K562 (cell line): ENCODE measurements at regions not wholly inside any gene's neighbourhood (a gene's known extent, or its start where the extent isn't known, plus 50 kb on each side); places are given as distances from the start of the nearest gene placed in this dataset.

ENCODE experiments used
- ATAC-seq: fragments of 200-7000 bp; cut with Tn5 transposase; 3 replicates; pipeline ENCODE4 v1.9.1; 2020; ENCODE audit warnings: moderate library complexity
- BruUV-seq: library from RNA; stranded (reverse); fragments of 400-500 nt; replicated peaks from 2 replicates; lab custom pipeline; 2021; lab: Mats Ljungman, UMichigan
- CTCF ChIA-PET: fragments of 300-600 bp; formaldehyde crosslinking; extraction: SDS; loops from one replicate; lab custom pipeline; 2021; ENCODE audit warnings: low intra/inter-chr PET ratio; lab: Yijun Ruan, JAX
- POLR2A ChIA-PET: fragments of 300-600, 350-650 bp; sonication (Branson Sonifier 250); formaldehyde crosslinking; extraction: SDS; loops from one replicate; lab custom pipeline; 2021; ENCODE audit warnings: antibody characterized with exemption, inconsistent platforms; lab: Yijun Ruan, JAX
- DNase-seq, 4 experiments: peaks; one replicate each; pipeline versions ENCODE4 v3.0.0 to v3.0.0-alpha.2; 2011 to 2018; ENCODE audit warnings: low spot score in 3 of 4, mixed read lengths in 3 of 4; ENCODE audit errors: extremely low read depth in 1 of 4
- FAIRE-seq: peaks from 2 replicates; lab custom pipeline; 2011; peaks lifted over from hg19 to GRCh38; lab: Jason Lieb, UNC
- H2AFZ ChIP-seq: 2 replicates; pipeline ENCODE4 v1.6.0; 2011; ENCODE audit warnings: low read depth, low read length, control low read depth, inconsistent platforms
- H3K27ac ChIP-seq: fragments of 200-600 bp; 3 replicates; pipeline ENCODE4 v1.8.0; 2011; ENCODE audit warnings: low read depth, mild to moderate bottlenecking, control low read depth, inconsistent platforms, low read length, moderate library complexity, mixed read lengths; ENCODE audit errors: extremely low read depth
- H3K27me3 ChIP-seq, 2 experiments: fragments of 300-600 bp in 1 of 2; 2 replicates in 1 of 2; 3 replicates in 1 of 2; pipeline versions ENCODE4 v1.6.0 to v1.8.0; 2011; ENCODE audit warnings: inconsistent platforms in 2 of 2, low read length in 2 of 2, mild to moderate bottlenecking in 1 of 2, mixed read lengths in 1 of 2, moderate library complexity in 1 of 2; ENCODE audit not compliant: control insufficient read depth in 2 of 2, insufficient read depth in 2 of 2
- H3K36me3 ChIP-seq: fragments of 300-600 bp; 3 replicates; pipeline ENCODE4 v1.8.0; 2011; ENCODE audit warnings: mild to moderate bottlenecking, low read length, inconsistent platforms; ENCODE audit not compliant: control insufficient read depth, insufficient read depth
- H3K4me1 ChIP-seq, 2 experiments: fragments of 200-600 bp in 1 of 2; replicated peaks in 1 of 2; 2 replicates in 1 of 2; 3 replicates in 1 of 2; pipeline versions ENCODE4 v1.5.1 to v1.8.0; 2011; ENCODE audit warnings: inconsistent platforms in 2 of 2, low read length in 2 of 2, mild to moderate bottlenecking in 1 of 2, mixed read lengths in 1 of 2, moderate library complexity in 1 of 2; ENCODE audit not compliant: control insufficient read depth in 2 of 2, insufficient read depth in 2 of 2
- H3K4me2 ChIP-seq: 2 replicates; pipeline ENCODE4 v1.6.1; 2011; ENCODE audit warnings: low read length, control low read depth, inconsistent platforms, mixed read lengths; ENCODE audit not compliant: insufficient read depth
- H3K4me3 ChIP-seq: fragments of 200-600 bp; sonication (generic), shearing (Covaris generic); 2 replicates; pipeline ENCODE4 v1.5.1; 2016; ENCODE audit warnings: control low read depth, inconsistent platforms
- H3K79me2 ChIP-seq: fragments of 200-600 bp; 3 replicates; pipeline ENCODE4 v1.8.0; 2011; ENCODE audit warnings: low read length, inconsistent platforms; ENCODE audit not compliant: control insufficient read depth, insufficient read depth
- H3K9ac ChIP-seq, 2 experiments: 2 replicates each; pipeline versions ENCODE4 v1.6.0 to v1.6.1; 2011; ENCODE audit warnings: low read depth in 2 of 2, low read length in 2 of 2, control low read depth in 1 of 2, inconsistent platforms in 1 of 2, mild to moderate bottlenecking in 1 of 2, mixed read lengths in 1 of 2; ENCODE audit not compliant: insufficient read depth in 1 of 2
- H3K9me1 ChIP-seq: one replicate; pipeline ENCODE4 v1.6.0; 2011; ENCODE audit warnings: inconsistent platforms, mild to moderate bottlenecking, low read length, moderate library complexity; ENCODE audit not compliant: control insufficient read depth, insufficient read depth
- H3K9me3 ChIP-seq: replicated peaks from 2 replicates; pipeline ENCODE4 v1.5.1; 2011; ENCODE audit warnings: low read depth, low read length, inconsistent platforms; ENCODE audit not compliant: control insufficient read depth, insufficient read depth
- H4K20me1 ChIP-seq: replicated peaks from 2 replicates; pipeline ENCODE4 v1.6.1; 2011; ENCODE audit warnings: low read length, inconsistent platforms, mixed read lengths; ENCODE audit not compliant: control insufficient read depth, insufficient read depth
- GTF3C2 ChIP-seq: IDR thresholded peaks from 3 replicates; pipeline ENCODE4 v1.6.1; 2011; ENCODE audit warnings: borderline replicate concordance, mild to moderate bottlenecking, moderate library complexity; ENCODE audit not compliant: insufficient read length; ENCODE audit errors: extremely low read depth
- NR2C1 ChIP-seq, 2 experiments: fragments of 450-650 bp; IDR thresholded peaks; 2 replicates each; pipeline ENCODE4 v1.6.1; 2017; ENCODE audit warnings: mild to moderate bottlenecking in 2 of 2, antibody characterized with exemption in 1 of 2, inconsistent platforms in 1 of 2, missing compliant biosample characterization in 1 of 2, missing genetic modification characterization in 1 of 2
- REST ChIP-seq, 2 experiments: fragments of 450-650 bp; formaldehyde crosslinking in 1 of 2; IDR thresholded peaks; 2 replicates each; pipeline versions ENCODE4 v1.4.0 to v1.6.1; 2014 to 2020; ENCODE audit warnings: mild to moderate bottlenecking in 2 of 2, borderline replicate concordance in 1 of 2, low read depth in 1 of 2
- THAP7 ChIP-seq: fragments of 250-450 bp; sonication (Bioruptor Pico); IDR thresholded peaks from 2 replicates; pipeline ENCODE4 v1.5.0; 2021
- USF1 ChIP-seq: sonication (generic); formaldehyde crosslinking; IDR thresholded peaks from 2 replicates; pipeline ENCODE4 v1.9.0; 2022; ENCODE audit warnings: mild to moderate bottlenecking, missing genetic modification reagents
- WGBS: fragments of 100-300 bp; shearing (Covaris generic); methylation state at CpG from one replicate; pipeline ENCODE4 v1.1.6; 2016; ENCODE audit warnings: low coverage, mixed read lengths; ENCODE audit not compliant: insufficient coverage; ENCODE audit errors: missing lambda C conversion rate; 5-methylcytosine and 5-hydroxymethylcytosine counted together
- in situ Hi-C: fragments of 300-500 bp; cut with MboI; formaldehyde crosslinking; loops from 4 replicates; pipeline ENCODE4 v1.15.0; 2018; ENCODE audit warnings: inconsistent platforms, mixed read lengths
- intact Hi-C: fragments of 100-400 bp; cut with micrococcal nuclease; formaldehyde crosslinking; loops from 2 replicates; pipeline ENCODE4 v1.14.2; 2022

GRCh38 chr1:208556461-208556860, 312.3 kb upstream of the PLXNA2 start (continued):
- TF ChIP-seq GTF3C2, result no peak

GRCh38 chr1:208557046-208557722, 313.0 kb upstream of the PLXNA2 start:
- WGBS, result 0% methylated on average over 2 of the region's 2 CpGs
- Histone ChIP-seq H3K4me1 (no peaks in the 10 kb centered on the region), H3K9me1 (no peaks in the 10 kb centered on the region), H3K4me3 (no peak overlapping the region), H3K4me2 (no peak overlapping the region), H3K79me2 (no peaks in the 10 kb centered on the region), H3K36me3 (no peaks in the 10 kb centered on the region), H3K9me3 (no peaks in the 10 kb centered on the region), H3K27ac (no peak overlapping the region), H4K20me1 (no peaks in the 10 kb centered on the region), H3K9ac (no peak overlapping the region), H2AFZ (no peak overlapping the region), H3K27me3 (no peaks in the 10 kb centered on the region)
- ATAC-seq (no peak), DNase-seq (no peak), FAIRE-seq (no peak)
- intact Hi-C loops (no loop called here), in situ Hi-C loops (no loop called here)
- ChIA-PET POLR2A (interaction anchor here (1.3 kb wide), 1 partner anchor 10 kb away, joined by 3 read pairs; no protein-coding TSS in a partner anchor), CTCF (no interaction called here)
- no TSS peak for BruUV-seq
- TF ChIP-seq THAP7 (CRISPR knock-in tag), result no peak
- no peak for TF ChIP-seq USF1 (CRISPR knock-in tag)
- no peak for TF ChIP-seq NR2C1 (IDR thresholded peaks at IDR 0.05)
- no peak for TF ChIP-seq NR2C1 (tag; IDR thresholded peaks at IDR 0.05)
- no peak for TF ChIP-seq REST (IDR thresholded peaks at IDR 0.05; ENCODE audit: borderline replicate concordance)
- TF ChIP-seq REST (CRISPR knock-in tag; IDR thresholded peaks at IDR 0.05; ENCODE audit: low read depth), result no peak
